ENCODE measurements at regions not wholly inside any gene's neighbourhood (a gene's known extent, or its start where the extent isn't known, plus 50 kb on each side); places are given as distances from the start of the nearest gene placed in this dataset.
"Not testable (repeated sequence)": the region's sequence is repeated elsewhere in the genome, so short reads cannot be mapped to it uniquely, and the experiment has no call there.

DNA sequence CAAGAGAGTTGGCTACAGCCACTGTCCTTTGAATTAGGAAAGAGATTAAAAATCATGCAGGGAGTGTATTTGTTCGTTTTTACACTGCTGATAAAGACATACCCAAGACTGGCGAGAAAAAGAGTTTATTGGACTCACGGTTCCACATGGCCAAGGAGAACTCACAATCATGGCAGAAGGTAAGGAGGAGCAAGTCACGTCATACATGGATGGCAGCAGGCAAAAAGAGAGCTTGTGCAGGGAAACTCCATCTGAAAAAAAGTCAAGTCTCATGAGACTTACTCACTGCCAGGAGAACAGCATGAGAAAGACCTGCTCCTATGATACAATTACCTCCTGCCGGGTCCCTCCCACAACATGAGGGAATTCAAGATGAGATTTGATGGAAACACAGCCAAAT is 1595.2 kb downstream of the KCNT2 start:
- DNase-seq, result no peak

DNA sequence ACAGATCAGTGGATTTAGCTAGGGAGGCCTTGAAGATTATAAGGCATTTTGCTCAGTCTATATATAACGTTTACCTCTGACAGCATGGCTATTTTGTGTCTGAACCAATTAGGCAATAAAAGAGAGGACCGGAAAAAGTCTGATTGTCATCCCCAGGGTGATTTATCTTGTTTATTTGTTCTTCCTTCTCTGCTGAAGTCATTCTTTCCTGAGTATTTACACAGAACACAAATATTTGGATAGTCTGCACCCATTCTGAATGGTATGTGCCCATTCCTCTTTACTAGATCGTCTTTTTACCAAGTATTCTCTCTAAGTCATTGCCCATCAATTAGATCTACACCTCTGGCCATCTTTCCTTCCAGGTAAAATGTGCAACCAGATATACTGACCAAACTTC is 1602.9 kb downstream of the KCNT2 start:
- no peak for DNase-seq

DNA sequence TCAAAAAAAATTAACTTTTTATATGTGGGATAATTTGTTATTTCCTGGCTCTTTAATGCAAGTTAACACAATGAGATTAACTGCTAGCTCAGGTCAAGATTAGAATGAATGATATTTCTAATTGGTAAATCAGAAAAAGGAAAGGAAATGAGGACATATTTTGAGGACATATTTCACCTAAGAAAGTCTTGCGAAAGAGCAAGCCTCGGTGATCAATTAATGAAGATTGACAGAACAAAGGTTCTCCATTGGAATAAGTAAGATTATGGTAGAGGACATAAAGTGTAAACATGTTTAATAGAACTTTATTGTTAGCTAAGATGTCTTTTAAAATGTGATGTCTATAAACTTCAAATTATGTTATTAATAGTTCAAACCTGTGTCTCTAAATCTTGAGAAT is 1617.8 kb downstream of the KCNT2 start:
- no peak for DNase-seq

DNA sequence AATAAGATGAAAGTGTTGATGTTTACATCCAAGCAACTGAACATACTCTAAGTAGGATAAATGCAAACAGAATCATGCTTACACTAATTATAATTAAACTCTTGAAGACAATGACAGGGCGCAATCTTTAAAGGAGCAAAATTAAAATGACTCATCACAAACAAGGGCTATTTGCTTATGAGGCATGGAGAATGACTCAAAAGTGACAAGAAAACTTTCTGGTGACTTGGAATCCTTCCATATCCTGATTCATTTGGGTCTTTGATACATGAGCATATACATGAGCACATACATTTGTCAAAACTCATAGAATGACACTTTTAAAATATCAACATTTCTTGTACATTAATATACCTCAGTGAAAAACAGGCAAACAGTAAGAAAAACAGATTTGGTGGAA is 1632.3 kb downstream of the KCNT2 start:
- DNase-seq, result no peak

DNA sequence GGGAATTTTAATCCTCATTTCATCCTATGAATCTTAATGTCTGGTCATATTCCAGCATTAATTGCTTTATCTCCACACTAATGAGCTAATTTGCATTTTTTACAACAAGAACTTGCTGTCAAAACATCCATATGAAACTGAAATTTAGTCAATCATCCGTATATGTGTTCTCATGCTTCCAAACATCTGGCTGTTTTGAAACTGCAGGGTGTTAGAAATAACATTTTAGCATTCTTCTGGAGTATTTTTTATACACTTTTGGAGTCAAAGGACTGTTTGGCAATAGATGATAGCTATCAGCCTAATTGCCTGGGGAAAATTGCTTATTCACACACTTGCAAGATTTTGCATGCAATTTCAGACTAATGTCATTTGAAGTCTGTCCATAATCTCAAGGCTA is 1639.3 kb downstream of the KCNT2 start:
- DNase-seq, result no peak

DNA sequence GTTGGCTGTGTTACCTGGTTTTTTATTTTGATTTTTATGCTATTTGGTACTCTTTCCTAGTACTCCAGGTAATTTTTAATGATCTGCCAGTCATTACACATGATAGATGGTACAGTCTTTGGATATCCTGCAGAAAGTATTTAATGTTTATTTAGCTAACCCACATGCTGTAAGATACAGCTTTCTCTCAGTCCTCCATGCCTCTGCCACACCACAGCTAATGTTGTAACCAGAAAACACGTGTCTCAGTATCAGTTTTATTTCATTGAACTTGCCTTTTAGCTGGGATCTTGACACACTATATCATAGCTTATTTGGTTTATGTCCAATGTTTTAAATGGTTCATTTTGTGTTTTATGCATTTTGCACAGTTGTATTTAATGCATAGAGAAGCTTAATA is 1648.4 kb downstream of the KCNT2 start:
- DNase-seq, result no peak

DNA sequence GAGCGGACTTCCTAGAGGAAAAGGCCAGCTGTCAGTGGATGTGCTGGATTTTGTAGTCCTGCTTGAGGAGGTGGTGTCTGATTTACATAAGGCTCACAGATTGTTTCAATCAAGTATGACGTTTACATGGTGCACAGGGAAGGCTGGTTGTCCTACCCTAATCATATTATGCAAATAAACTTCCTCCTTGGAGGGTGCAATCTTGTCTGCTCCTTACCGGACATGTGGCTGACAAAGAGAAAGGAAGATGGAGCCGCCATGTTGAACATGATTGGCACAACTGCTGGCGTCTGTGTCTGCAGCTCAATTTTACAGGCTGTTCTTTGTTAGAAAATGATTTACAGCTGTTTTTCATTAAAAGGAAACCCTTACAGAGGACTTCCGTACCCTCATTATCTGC is 1656.1 kb downstream of the KCNT2 start:
- DNase-seq, result no peak

DNA sequence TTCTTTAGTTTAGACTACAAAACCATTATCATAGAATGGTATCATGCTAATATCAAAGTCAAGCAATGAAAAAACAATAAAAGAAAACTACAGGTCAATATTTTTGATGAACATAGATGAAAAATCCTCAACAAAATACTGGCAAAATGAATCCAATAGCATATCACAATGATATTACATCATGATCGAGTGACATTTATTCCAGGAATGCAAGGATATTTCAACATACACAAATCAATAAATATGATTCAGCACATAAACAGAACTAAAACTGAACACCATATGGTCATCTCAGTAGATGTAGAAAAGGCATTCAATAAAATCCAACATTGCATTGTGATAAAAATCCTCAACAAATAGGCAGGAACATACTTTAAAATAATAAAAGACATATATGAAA is 1657.7 kb downstream of the KCNT2 start:
- DNase-seq, result no peak

DNA sequence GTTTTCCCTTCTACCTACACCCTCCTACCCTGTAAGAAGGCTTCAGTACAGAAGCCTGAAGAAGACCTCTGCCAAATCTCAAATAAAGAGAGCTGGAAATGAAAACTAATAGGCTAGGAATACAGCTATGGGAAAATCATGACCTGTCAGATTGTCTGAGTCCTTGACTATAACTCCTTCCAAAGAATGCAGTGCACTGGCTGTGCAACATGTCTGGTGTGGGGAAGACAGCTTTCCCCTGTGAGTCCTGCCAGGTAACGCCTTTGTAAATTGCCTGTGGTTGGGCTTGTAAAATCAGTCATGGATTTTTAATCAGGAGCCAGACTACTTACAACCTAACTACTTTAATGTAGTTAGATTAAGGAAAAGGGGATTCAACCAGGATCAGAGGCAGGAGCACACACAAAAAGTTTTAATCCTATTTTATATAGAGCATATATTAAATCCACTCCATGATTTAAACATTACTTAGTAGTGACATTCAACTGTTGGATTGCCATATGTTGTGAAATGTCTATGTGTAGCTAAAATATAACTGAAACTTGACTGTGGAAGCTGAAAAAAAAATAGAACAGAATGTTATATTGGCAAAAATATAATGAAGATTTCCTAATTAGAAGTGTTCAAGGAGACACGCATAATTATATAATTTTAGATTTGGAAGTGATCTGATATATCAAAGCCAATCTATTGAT is 1667.8 kb downstream of the KCNT2 start:
- no peak for DNase-seq

DNA sequence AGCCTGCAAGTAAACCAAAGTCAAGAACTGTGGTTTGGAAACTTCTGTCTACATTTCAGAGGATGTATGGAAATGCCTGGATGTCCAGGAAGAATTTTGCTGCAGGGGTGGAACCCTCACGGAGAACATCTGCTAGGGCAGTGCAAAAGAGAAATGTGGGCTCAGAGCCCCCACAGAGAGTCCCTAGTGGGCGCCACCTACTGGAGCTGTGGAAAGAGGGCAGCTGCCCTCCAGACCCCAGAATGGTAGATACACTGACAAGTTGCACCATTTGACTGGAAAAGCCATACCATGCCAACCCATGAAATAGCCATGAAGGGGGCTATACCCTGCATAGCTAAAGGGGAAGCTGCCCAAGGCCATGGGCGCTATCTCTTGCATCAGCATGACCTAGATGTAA is 1672.4 kb downstream of the KCNT2 start:
- no peak for DNase-seq

DNA sequence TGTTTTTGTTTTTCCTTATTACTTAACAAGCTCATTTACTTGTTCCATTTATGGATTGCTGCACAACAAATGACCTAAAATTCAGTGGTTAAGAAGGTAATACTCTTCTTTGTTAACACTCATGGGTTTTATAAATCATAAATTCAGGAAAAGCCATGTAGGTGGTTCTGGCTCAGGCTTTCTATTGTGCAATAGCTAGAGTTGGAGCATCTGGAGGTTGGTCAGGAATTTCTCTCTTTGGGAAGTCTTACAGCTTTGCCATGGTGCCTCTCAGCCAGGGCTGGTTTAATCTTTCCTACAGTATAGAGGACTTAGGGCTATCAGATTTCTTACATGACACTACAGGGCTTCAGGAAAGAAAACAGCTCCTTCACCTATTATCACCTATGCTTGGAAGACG is 1677.1 kb downstream of the KCNT2 start:
- peak; percentile 39 for DNase-seq

DNA sequence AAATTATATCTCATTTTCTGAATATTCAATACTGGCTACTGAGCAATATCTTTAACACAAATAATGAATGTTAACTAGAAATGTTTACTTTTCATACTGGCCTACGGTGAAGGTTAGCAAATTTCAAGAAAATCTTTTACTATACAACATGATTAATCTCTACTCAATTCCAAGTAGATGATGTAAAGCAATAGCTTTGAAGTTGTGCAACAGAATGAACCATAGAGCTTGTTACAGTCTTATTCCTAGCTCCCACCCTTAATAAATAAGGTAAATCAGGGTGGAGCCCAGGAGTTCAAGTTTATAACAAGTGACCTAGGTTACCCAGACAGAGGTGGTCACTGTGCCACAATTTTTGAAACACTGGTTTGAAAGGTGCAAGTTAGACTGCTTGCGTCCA is 1678.1 kb downstream of the KCNT2 start:
- peak; percentile 25 for DNase-seq

DNA sequence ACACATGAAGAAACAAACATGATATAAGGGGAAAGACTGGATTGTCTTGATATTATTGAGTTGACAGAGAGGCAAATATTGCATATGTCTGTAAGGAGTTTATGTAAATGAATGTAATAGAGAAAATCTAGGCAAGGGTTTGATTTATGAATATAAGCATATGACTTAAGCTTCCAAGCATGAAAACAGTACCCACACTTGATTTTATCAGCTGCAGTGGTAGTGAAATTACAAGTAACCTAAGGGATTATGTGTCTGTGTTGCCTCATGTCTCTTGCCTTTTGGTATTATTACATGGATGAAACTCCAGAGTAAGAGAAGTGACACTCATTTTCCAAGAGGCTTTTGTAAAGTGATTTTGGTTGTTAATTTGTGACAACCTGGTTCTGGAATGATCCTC is 1678.9 kb downstream of the KCNT2 start:
- peak; percentile 50 for DNase-seq

DNA sequence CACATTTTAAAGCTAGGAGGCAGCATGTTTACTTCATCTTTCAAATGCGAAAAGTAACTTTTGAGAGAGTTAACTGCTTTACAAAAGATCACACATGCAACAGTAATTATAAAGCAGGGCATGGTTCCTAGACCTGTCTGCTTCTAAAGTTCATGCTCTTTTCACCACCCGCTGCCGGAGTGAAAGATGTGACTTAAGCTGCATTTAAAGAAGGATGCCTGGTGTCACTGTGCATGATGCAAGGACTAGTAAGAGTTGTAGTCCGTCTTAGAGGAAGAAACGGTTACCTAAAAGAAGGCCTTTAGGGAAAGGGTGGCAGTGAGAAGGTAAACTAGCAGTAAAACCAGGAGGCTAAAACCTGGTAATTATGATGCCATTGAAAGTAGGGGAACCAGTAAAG is 1689.1 kb downstream of the KCNT2 start:
- DNase-seq, result no peak

DNA sequence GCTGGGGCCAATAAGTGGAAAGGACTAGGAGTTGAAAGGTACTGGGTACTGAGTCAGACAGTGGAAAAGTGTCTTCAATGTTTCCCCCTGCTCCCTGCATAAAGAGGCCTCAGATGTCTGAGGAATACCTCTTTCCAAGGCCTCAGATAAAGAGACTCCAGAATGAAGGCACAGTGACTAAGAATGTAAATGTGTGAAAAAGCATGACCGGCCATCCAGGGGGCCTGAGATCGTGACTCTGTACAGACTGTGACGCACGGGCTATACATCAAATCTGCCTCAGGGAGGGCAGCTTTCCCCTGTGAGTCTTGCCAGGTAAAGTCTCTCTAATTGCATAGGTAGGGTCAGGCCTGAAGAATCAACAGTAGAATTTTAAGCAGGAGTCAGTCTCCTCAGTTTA is 1690.5 kb downstream of the KCNT2 start:
- no peak for DNase-seq

DNA sequence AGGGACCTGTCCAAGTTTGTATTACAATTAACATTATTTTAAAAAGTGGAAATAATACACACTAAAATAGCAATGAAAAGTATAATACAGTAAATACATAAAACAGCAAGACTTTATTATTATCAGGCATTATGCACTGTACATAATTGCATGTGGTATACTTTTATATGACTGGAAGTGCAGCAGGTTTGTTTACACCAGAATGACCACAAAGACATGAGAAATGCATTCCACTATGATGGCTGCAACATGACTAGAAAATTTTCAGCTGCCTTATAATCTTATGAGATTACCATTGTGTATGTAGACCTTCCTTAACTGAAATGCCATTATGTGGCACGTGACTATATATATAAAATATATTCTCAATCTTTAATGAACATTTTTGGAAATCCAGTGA is 1699.6 kb downstream of the KCNT2 start:
- DNase-seq, result peak; percentile 4

DNA sequence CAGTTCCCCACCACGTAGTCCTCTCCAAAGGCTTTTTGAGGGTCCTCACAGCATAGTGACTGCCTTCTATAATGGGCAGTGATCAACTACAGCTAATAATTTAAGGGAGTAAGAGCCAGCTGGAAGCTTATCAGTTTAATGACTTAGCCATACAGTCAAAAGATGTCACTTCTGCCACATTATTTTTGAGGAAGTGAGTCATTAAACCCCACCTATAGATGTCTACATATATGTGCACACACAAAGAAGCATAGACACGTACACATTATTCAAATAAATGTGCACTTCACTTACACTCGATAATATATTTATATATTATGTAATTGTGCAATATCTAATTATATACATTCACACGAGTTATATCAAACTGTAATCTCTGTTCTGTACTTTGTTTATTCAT is 1704.7 kb downstream of the KCNT2 start:
- DNase-seq, result no peak

DNA sequence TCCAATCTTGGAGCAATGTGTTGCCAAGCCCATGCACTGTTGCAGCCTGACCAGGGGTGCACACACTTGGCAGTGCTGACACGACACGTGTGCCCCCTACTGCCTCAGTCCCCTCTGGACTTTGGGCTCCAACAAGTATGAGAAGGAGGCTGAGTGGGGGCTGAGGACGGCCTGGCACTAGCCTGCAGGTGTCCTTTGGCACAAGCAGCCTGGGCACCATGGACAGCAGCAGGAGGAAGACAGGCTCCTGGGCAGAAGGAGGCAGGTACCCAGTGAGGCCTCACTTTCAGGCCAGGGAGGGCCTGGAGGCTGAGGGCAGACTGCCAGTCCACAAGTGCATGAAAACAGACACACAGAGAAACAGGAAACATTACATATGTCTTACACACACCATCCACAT is 1702.9 kb upstream of the B3GALT2 start:
- DNase-seq, result no peak

DNA sequence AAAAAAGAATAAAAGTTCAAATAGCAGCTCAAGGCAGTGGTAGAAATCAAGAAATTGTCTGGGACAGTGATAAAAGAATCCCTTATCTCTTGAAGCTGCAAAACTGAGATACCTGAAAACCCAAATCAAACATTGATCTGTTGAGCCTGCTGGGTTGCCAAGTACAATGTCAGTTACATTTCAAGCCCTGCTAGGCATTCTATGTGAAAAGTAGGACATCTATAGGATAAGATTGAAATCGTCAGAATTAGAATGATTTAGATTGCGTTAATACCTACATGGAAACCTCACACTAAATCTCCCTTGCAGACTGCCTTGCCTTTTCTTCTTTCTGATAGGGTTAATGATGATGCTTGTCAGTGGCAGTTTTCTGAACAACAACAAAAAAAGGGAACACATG is 1684.4 kb upstream of the B3GALT2 start:
- no peak for DNase-seq

DNA sequence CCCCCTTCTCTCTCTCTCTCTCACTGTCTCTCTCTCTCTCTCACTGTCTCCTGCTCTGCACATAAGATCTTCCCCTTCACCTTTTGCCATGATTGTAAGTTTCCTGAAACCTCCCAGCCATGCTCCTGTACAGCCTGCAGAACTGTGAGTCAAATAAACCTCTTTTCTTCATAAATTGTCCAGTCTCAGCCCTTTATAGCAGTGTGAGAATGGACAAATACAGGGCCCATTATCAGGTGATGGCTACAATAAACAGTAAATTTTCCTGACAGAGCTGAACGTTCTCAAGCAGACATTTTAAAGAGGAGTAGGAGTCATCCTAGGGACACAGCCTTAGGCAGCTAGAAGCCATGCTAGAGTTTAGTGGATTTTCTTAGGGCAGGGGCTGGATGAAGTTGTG is 1679.7 kb upstream of the B3GALT2 start:
- no peak for DNase-seq

DNA sequence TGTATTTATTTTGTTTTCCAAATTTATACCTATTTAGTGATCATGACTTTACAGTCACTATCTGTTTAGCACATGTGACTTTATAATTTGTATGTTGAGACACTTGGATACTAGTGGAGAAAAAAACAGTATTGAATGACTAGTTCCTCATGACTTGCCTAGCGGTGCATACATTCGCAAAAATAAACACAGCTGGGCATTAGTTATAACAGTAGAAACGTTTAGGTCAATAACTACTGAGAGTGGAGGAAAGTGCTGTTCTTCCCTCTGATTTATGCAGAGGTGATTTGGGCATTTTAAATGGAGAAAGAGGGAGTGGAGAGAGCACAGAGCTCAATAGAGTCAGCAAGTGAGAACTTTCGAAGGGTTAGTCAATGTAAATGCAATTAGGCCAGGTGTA is 1679.0 kb upstream of the B3GALT2 start:
- DNase-seq, result no peak

DNA sequence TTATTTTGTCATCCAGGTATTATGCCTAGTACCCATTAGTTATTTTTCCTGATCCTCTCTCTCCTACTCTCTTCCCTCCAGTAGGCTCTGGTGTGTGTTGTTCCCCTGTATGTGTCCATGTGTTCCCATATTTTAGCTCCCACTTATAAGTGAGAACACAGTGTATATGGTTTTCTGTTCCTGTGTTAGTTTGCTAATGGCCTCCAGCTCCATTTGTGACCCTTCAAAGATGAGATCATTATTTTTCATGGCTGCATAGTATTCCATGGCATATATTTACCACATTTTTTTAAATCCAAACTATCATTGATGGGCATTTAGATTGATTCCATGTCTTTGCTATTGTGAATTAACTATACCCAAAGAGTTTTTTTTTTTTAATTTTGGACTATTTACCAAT is 1675.7 kb upstream of the B3GALT2 start:
- DNase-seq, result no peak

DNA sequence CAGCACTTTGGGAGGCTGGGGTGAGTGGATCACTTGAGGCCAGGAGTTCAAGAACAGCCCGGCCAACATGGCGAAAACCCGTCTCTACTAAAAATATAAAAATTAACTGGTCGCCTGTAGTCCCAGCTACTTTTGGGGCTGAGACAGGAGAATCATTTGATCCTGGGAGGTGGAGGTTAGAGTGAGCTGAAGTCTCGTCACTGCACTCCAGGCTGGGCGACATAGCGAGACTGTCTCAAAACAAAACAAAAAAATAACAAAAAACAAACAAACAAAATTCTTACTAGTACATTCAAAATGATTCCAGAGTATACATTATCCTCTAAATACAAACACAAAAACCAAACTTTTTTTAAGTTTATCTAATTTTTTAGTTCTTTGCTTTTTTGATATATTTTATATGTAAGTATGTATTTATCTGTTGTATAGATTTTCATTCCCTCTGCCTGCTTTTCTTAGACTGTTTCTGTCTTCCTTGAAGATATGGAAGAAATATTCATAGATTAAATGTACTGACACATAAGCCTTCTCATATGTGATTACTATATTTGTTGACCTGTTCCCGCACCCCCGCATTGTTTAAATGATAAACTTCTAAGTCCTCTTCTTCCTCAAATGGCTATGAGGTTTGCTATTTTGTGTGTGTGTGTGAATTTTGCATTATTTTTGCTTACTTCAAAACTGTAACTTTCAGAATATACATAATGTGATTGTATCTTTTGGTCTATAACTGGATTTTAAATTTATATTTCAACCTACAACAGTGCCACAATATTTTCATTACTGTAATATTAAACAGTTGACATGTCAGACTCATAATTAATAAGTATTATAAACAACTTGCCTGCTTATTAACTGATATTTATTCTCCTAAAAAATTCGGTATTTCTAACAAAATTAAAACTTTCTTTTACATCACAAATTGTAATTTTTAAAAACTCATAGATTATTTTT is 1674.1 kb upstream of the B3GALT2 start:
- no peak for DNase-seq

DNA sequence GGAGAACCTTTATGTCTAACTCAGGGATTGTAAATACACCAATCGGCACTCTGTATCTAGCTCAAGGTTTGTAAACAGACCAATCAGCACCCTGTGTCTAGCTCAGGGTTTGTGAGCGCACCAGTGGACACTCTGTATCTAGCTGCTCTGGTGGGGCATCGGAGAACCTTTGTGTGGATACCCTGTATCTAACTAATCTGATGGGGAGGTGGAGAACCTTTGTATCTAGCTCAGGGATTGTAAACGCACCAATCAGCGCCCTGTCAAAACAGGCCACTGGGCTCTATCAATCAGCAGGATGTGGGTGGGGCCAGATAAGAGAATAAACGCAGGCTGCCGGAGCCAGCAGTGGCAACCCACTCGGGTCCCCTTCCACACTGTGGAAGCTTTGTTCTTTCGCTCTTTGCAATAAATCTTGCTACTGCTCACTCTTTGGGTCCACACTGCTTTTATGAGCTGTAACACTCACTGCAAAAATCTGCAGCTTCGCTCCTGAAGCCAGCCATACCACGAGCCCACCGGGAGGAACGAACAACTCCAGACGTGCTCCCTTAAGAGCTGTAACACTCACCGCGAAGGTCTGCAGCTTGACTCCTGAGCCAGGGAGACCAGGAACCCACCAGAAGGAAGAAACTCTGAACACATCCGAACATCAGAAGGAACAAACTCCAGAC is 1673.2 kb upstream of the B3GALT2 start:
- not testable (repeated sequence) for DNase-seq
